NT2/D1 (cell line): ENCODE measurements at regions not wholly inside any gene's neighbourhood (a gene's known extent, or its start where the extent isn't known, plus 50 kb on each side); places are given as distances from the start of the nearest gene placed in this dataset.

Experiments used
- SUZ12 ChIP-seq: IDR thresholded peaks from 2 replicates; pipeline ENCODE4 v1.6.1; 2011; ENCODE audit not compliant: insufficient read length, insufficient read depth; ENCODE audit errors: extremely low read depth
- YY1 ChIP-seq: IDR thresholded peaks from 2 replicates; pipeline ENCODE4 v1.6.1; 2011; ENCODE audit not compliant: insufficient read length, insufficient read depth
- ZNF274 ChIP-seq: IDR thresholded peaks from 2 replicates; pipeline ENCODE4 v1.6.1; 2011; ENCODE audit warnings: mild to moderate bottlenecking, low read depth, low read length

DNA sequence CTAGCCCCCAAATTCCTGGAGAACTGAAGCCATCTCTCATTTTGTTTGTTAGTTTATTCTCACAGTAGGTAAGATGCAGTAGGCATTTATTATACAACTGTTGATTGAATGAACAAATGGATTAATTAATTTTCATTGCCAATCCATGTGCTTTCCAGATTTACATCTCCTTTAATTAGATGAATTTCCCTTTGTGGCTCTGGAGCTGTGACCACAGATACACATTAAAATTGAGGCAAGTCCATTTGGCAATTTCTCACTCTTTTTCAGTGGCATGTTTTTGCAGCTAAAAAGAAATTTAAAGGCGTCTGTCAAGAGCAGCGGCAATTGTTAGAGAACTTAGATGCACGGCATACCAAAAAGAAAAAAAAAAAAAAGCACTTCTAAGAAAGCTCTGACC is 635.4 kb upstream of the SOX9 start:
- TF ChIP-seq ZNF274, result no peak
- no peak for TF ChIP-seq SUZ12
- TF ChIP-seq YY1, result no peak
